ENCODE measurements at regions not wholly inside any gene's neighbourhood (a gene's known extent, or its start where the extent isn't known, plus 50 kb on each side); places are given as distances from the start of the nearest gene placed in this dataset.

- no peak for TF ChIP-seq CTCF (conservative IDR thresholded peaks at IDR 0.05; ENCODE audit: low read depth)
- CTCF ChIA-PET = interaction anchor here (1.2 kb wide), 1 partner anchor 88 kb away, joined by 3 read pairs; no protein-coding TSS in a partner anchor
- DNase-seq (ENCODE audit: low spot score) = no peak
- POLR2A ChIA-PET (ENCODE audit: low non-redundant PET) = no interaction called here
- no peak overlapping the region for H3K27ac ChIP-seq
These were observed 567.9 kb upstream of the CADM1 start for GRCh38 chr11:116072133-116072532.

GRCh38 chr11:116071241-116071640, 567.0 kb upstream of the CADM1 start:
- H3K27ac ChIP-seq = no peak overlapping the region
- DNase-seq (ENCODE audit: low spot score) = no peak
- ChIA-PET POLR2A (ENCODE audit: low non-redundant PET) (no interaction called here), CTCF (no interaction called here)
- no peak for TF ChIP-seq CTCF (conservative IDR thresholded peaks at IDR 0.05; ENCODE audit: low read depth)

- no peak for DNase-seq (ENCODE audit: low spot score)
- ChIA-PET CTCF (interaction anchor here (0.7 kb wide), 1 partner anchor 201 kb away, joined by 4 read pairs; no protein-coding TSS in a partner anchor), POLR2A (ENCODE audit: low non-redundant PET) (no interaction called here)
- H3K27ac ChIP-seq = no peak overlapping the region
- no peak for TF ChIP-seq CTCF (conservative IDR thresholded peaks at IDR 0.05; ENCODE audit: low read depth)
These were observed 566.3 kb upstream of the CADM1 start for GRCh38 chr11:116070520-116070919.

DNA sequence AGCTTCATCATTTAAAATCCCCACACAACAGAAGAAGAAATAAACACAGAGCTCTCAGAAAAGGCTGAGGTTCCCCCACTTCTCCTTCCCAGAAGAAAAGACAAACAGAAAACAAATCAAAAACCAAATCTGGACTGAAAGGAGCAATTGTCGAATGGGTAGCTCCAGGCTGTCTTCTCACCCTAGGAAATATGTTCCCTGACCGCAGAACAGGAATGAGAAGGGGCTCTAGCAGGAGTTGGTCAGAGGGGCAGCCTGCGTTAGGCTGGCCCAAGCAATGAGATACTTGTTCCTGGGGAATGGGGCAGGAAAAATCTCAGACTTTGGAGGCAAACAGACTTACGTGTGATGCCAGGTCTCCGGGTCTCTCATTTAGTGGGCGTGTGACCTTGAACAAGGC, 562.6 kb upstream of the CADM1 start:
- no peak for TF ChIP-seq CTCF (conservative IDR thresholded peaks at IDR 0.05; ENCODE audit: low read depth)
- no peak for DNase-seq (ENCODE audit: low spot score)
- ChIA-PET CTCF (no interaction called here), POLR2A (ENCODE audit: low non-redundant PET) (no interaction called here)
- H3K27ac ChIP-seq = no peak overlapping the region

DNA sequence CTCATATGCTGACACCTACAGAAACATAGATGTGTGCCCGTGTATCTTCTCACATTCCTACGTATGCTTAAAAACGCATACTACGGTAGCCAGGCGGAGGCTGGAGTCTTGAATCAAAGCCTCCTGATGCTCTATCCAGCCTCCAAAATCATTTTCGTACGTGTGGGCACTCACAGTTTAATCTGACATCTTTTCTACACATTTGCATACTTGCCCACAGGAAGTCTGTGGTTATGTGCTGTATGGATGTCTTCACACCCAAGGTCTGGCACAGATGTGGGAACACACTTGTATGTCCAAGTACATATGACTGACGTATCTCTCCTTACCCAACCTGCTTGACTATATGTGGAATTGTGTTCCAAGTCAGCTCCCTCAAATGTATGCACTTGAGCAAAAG, 561.8 kb upstream of the CADM1 start:
- POLR2A ChIA-PET (ENCODE audit: low non-redundant PET) = no interaction called here
- no peak for DNase-seq (ENCODE audit: low spot score)
- CTCF ChIA-PET = no interaction called here
- H3K27ac ChIP-seq = no peak overlapping the region
- TF ChIP-seq CTCF (conservative IDR thresholded peaks at IDR 0.05; ENCODE audit: low read depth) = no peak

DNA sequence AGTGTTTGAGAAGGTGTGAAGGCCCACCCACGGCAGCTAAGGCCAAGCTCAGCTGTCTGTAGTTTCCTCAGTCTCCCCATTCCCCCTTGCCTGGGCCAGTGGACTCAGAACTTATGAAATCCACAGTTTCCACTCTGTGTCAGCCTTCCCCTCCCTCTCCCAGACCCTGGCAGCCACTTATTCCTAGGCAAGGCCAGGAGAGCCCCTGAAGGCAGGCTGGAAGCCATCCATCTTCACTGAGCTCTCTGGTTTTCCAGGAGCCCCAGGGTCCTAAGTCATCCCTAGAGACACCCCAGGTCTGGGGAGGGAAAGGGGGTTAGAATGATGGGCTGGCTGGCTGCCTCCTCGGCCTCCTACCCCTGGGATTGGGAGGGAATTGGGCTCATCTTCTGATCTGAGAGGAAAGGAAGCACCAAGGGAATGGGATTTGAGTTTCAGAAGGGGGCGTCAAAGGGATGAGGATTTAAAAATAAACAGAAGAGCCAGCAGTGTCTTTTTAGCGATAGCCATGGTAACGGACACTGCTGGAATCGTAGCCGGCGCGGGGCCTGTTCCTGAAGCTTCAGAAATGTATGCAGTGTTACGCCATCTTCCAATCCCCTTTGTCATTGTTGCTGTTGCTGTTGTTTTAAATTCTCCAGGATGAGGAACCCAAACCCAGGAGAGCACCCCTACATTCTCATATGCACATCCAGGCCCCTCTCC, 561.1 kb upstream of the CADM1 start:
- POLR2A ChIA-PET (ENCODE audit: low non-redundant PET) = no interaction called here
- DNase-seq (ENCODE audit: low spot score) = no peak
- H3K27ac ChIP-seq = no peak overlapping the region
- no peak for TF ChIP-seq CTCF (conservative IDR thresholded peaks at IDR 0.05; ENCODE audit: low read depth)
- CTCF ChIA-PET = no interaction called here
